ENCODE measurements at regions not wholly inside any gene's neighbourhood (a gene's known extent, or its start where the extent isn't known, plus 50 kb on each side); places are given as distances from the start of the nearest gene placed in this dataset.

GRCh38 chr1:199553104-199553503 lies 474.4 kb upstream of the NR5A2 start:
- TF ChIP-seq, protein P1, sequence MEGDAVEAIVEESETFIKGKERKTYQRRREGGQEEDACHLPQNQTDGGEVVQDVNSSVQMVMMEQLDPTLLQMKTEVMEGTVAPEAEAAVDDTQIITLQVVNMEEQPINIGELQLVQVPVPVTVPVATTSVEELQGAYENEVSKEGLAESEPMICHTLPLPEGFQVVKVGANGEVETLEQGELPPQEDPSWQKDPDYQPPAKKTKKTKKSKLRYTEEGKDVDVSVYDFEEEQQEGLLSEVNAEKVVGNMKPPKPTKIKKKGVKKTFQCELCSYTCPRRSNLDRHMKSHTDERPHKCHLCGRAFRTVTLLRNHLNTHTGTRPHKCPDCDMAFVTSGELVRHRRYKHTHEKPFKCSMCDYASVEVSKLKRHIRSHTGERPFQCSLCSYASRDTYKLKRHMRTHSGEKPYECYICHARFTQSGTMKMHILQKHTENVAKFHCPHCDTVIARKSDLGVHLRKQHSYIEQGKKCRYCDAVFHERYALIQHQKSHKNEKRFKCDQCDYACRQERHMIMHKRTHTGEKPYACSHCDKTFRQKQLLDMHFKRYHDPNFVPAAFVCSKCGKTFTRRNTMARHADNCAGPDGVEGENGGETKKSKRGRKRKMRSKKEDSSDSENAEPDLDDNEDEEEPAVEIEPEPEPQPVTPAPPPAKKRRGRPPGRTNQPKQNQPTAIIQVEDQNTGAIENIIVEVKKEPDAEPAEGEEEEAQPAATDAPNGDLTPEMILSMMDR (IDR thresholded peaks at IDR 0.05; ENCODE audit: borderline replicate concordance, extremely low read depth, insufficient read depth) = no peak
- no peak overlapping the region for H3K4me3 ChIP-seq (ENCODE audit: low read length in 3 of 3)
- FAIRE-seq (no peak), DNase-seq (no peak)
- H3K9me3 ChIP-seq (ENCODE audit: control insufficient read depth in 2 of 3, insufficient read depth in 1 of 3, low read length in 3 of 3) = no peaks in the 10 kb centered on the region
- H3K4me1 ChIP-seq (ENCODE audit: control insufficient read depth in 2 of 3, insufficient read depth in 2 of 3, low read depth in 1 of 3, low read length in 3 of 3) = no peaks in the 10 kb centered on the region
- no peaks in the 10 kb centered on the region for H3K36me3 ChIP-seq (ENCODE audit: control insufficient read depth in 2 of 3, insufficient read depth in 3 of 3, low read length in 3 of 3)
- intact Hi-C loops (cut with DNase I) = no loop called here
- no peaks in the 10 kb centered on the region for H3K27me3 ChIP-seq (ENCODE audit: control insufficient read depth, insufficient read depth, low read length)
- no peak overlapping the region for H3K27ac ChIP-seq (ENCODE audit: low read depth in 2 of 2, low read length in 2 of 2)
- no peak overlapping the region for H3K9ac ChIP-seq (ENCODE audit: low read length in 3 of 3)

GRCh38 chr1:199561334-199561733 lies 466.2 kb upstream of the NR5A2 start:
- intact Hi-C loops (cut with DNase I) = no loop called here
- H3K9me3 ChIP-seq (ENCODE audit: control insufficient read depth in 2 of 3, insufficient read depth in 1 of 3, low read length in 3 of 3) = no peaks in the 10 kb centered on the region
- TF ChIP-seq, protein P1 (IDR thresholded peaks at IDR 0.05; ENCODE audit: borderline replicate concordance, extremely low read depth, insufficient read depth) = no peak
- FAIRE-seq = no peak
- H3K27me3 ChIP-seq (ENCODE audit: control insufficient read depth, insufficient read depth, low read length) = no peaks in the 10 kb centered on the region
- no peak for DNase-seq
- H3K9ac ChIP-seq (ENCODE audit: low read length in 3 of 3) = no peak overlapping the region
- H3K36me3 ChIP-seq (ENCODE audit: control insufficient read depth in 2 of 3, insufficient read depth in 3 of 3, low read length in 3 of 3) = no peaks in the 10 kb centered on the region
- no peak overlapping the region for H3K4me3 ChIP-seq (ENCODE audit: low read length in 3 of 3)
- H3K27ac ChIP-seq (ENCODE audit: low read depth in 2 of 2, low read length in 2 of 2) = no peak overlapping the region
- no peaks in the 10 kb centered on the region for H3K4me1 ChIP-seq (ENCODE audit: control insufficient read depth in 2 of 3, insufficient read depth in 2 of 3, low read depth in 1 of 3, low read length in 3 of 3)

- H3K4me1 ChIP-seq (ENCODE audit: control insufficient read depth in 2 of 3, insufficient read depth in 2 of 3, low read depth in 1 of 3, low read length in 3 of 3) = no peaks in the 10 kb centered on the region
- intact Hi-C loops (cut with DNase I) = no loop called here
- DNase-seq (peak in 2 of 5 donors; percentile 20 to 58), FAIRE-seq (no peak)
- no peak overlapping the region for H3K9ac ChIP-seq (ENCODE audit: low read length in 3 of 3)
- H3K4me3 ChIP-seq (ENCODE audit: low read length in 3 of 3) = no peak overlapping the region
- no peaks in the 10 kb centered on the region for H3K36me3 ChIP-seq (ENCODE audit: control insufficient read depth in 2 of 3, insufficient read depth in 3 of 3, low read length in 3 of 3)
- H3K9me3 ChIP-seq (ENCODE audit: control insufficient read depth in 2 of 3, insufficient read depth in 1 of 3, low read length in 3 of 3) = no peaks in the 10 kb centered on the region
- H3K27me3 ChIP-seq (ENCODE audit: control insufficient read depth, insufficient read depth, low read length) = no peaks in the 10 kb centered on the region
- no peak overlapping the region for H3K27ac ChIP-seq (ENCODE audit: low read depth in 2 of 2, low read length in 2 of 2)
- TF ChIP-seq, protein P1 (IDR thresholded peaks at IDR 0.05; ENCODE audit: borderline replicate concordance, extremely low read depth, insufficient read depth) = no peak
Measured at GRCh38 chr1:199573047-199573446, 454.5 kb upstream of the NR5A2 start.

DNA sequence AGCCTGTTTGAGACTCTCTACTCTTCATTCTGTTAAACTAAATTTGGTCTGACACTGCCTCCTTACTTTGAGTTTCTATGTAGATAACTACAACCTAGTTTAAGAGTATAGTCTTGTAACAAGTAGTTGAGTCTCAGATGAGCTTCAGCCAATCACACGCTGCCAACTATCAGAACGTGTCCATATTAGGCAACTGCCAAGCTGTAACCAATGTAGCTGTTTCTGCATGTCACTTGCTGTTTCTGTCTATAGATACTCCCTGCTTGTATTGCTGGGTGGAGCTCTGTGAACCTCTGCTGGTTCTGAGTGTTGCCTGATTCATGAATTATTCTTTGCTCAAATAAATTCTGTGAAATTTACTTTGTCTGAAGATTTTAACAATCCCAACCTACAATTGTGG lies 452.6 kb upstream of the NR5A2 start:
- FAIRE-seq (no peak), DNase-seq (no peak)
- no peaks in the 10 kb centered on the region for H3K4me1 ChIP-seq (ENCODE audit: control insufficient read depth in 2 of 3, insufficient read depth in 2 of 3, low read depth in 1 of 3, low read length in 3 of 3)
- H3K27me3 ChIP-seq (ENCODE audit: control insufficient read depth, insufficient read depth, low read length) = no peaks in the 10 kb centered on the region
- H3K9me3 ChIP-seq (ENCODE audit: control insufficient read depth in 2 of 3, insufficient read depth in 1 of 3, low read length in 3 of 3) = no peaks in the 10 kb centered on the region
- intact Hi-C loops (cut with DNase I) = no loop called here
- TF ChIP-seq, protein P1 (IDR thresholded peaks at IDR 0.05; ENCODE audit: borderline replicate concordance, extremely low read depth, insufficient read depth) = no peak
- H3K36me3 ChIP-seq (ENCODE audit: control insufficient read depth in 2 of 3, insufficient read depth in 3 of 3, low read length in 3 of 3) = no peaks in the 10 kb centered on the region
- no peak overlapping the region for H3K9ac ChIP-seq (ENCODE audit: low read length in 3 of 3)
- H3K4me3 ChIP-seq (ENCODE audit: low read length in 3 of 3) = no peak overlapping the region
- H3K27ac ChIP-seq (ENCODE audit: low read depth in 2 of 2, low read length in 2 of 2) = no peak overlapping the region

Measured in kidney (tissue), 13 donors.